Stimulated activated CD8-positive, alpha-beta memory T cell treated with anti-CD3 and anti-CD28 coated beads, Interleukin-7, amount 100 ng/mL, for 24 hours (primary cell): ENCODE measurements at regions not wholly inside any gene's neighbourhood (a gene's known extent, or its start where the extent isn't known, plus 50 kb on each side); places are given as distances from the start of the nearest gene placed in this dataset.

Experiments used
- DNase-seq: peaks from one replicate; pipeline ENCODE4 v3.0.0-alpha.2; 2020; ENCODE audit warnings: low read depth

- no peak for DNase-seq
Measured at GRCh38 chr3:10555263-10555662, 49.9 kb upstream of the ATP2B2 start.

GRCh38 chr3:10556312-10556711 is 50.9 kb upstream of the ATP2B2 start:
- no peak for DNase-seq

- no peak for DNase-seq
Measured at GRCh38 chr3:10557250-10557649, 51.9 kb upstream of the ATP2B2 start.

- no peak for DNase-seq
Measured at GRCh38 chr3:10557781-10558373, 52.5 kb upstream of the ATP2B2 start.

GRCh38 chr3:10558736-10559135 is 53.4 kb upstream of the ATP2B2 start:
- DNase-seq = no peak

GRCh38 chr3:10560060-10560861 is 54.9 kb upstream of the ATP2B2 start:
- DNase-seq = no peak

GRCh38 chr3:10561162-10561945 is 56.0 kb upstream of the ATP2B2 start:
- DNase-seq = no peak

GRCh38 chr3:10561946-10562560 is 56.7 kb upstream of the ATP2B2 start:
- DNase-seq = no peak

- DNase-seq = no peak
Measured at GRCh38 chr3:10563396-10563795, 58.0 kb upstream of the ATP2B2 start.

GRCh38 chr3:10565814-10566213 is 60.4 kb upstream of the ATP2B2 start:
- no peak for DNase-seq

- DNase-seq = no peak
Measured at GRCh38 chr3:10566451-10566850, 61.1 kb upstream of the ATP2B2 start.

GRCh38 chr3:10568549-10568948 is 63.2 kb upstream of the ATP2B2 start:
- DNase-seq = no peak

GRCh38 chr3:10570196-10570946 is 65.0 kb upstream of the ATP2B2 start:
- no peak for DNase-seq

- DNase-seq = no peak
Measured at GRCh38 chr3:10574101-10574620, 68.8 kb upstream of the ATP2B2 start.

- DNase-seq = no peak
Measured at GRCh38 chr3:10575601-10576160, 70.3 kb upstream of the ATP2B2 start.

GRCh38 chr3:10577486-10577885 is 72.1 kb upstream of the ATP2B2 start:
- DNase-seq = no peak

GRCh38 chr3:10580426-10580825 is 75.0 kb upstream of the ATP2B2 start:
- no peak for DNase-seq

- DNase-seq = no peak
Measured at GRCh38 chr3:10581251-10581650, 75.9 kb upstream of the ATP2B2 start.

- no peak for DNase-seq
Measured at GRCh38 chr3:10581716-10582115, 76.3 kb upstream of the ATP2B2 start.

GRCh38 chr3:10582733-10583132 is 77.3 kb upstream of the ATP2B2 start:
- no peak for DNase-seq
